SK-N-SH (cell line): ENCODE measurements at regions not wholly inside any gene's neighbourhood (a gene's known extent, or its start where the extent isn't known, plus 50 kb on each side); places are given as distances from the start of the nearest gene placed in this dataset.

Experiments used
- CTCF ChIP-seq: fragments of 200-600 bp; sonication (generic); IDR thresholded peaks from 2 replicates; pipeline ENCODE4 v1.6.1; 2017; ENCODE audit warnings: antibody characterized with exemption, mild to moderate bottlenecking, moderate library complexity
- EZH2phosphoT487 ChIP-seq: fragments of 200-600 bp; sonication (generic); IDR thresholded peaks from 2 replicates; pipeline ENCODE4 v1.6.1; 2017; ENCODE audit warnings: low read depth, mixed run types, mild to moderate bottlenecking, antibody characterized with exemption, moderate library complexity, borderline replicate concordance
- FOXJ3 ChIP-seq: sonication (generic); formaldehyde crosslinking; IDR thresholded peaks from 2 replicates; pipeline ENCODE4 v1.5.1; 2020; ENCODE audit warnings: mild to moderate bottlenecking, missing genetic modification reagents
- MXI1 ChIP-seq: IDR thresholded peaks from 2 replicates; pipeline ENCODE4 v1.6.1; 2012; ENCODE audit warnings: mild to moderate bottlenecking, low read depth, low read length, improper control_type of control experiment
- NFIC ChIP-seq: IDR thresholded peaks from 2 replicates; pipeline ENCODE4 v1.4.0; 2012; ENCODE audit warnings: borderline replicate concordance
- POLR2AphosphoS5 ChIP-seq: IDR thresholded peaks from 2 replicates; pipeline ENCODE4 v1.6.1; 2012; ENCODE audit warnings: low read depth, low read length
- RFX5 ChIP-seq: IDR thresholded peaks from 2 replicates; pipeline ENCODE4 v1.6.1; 2012; ENCODE audit warnings: mild to moderate bottlenecking, improper control_type of control experiment, low read length
- SIN3A ChIP-seq: IDR thresholded peaks from 2 replicates; pipeline ENCODE4 v1.6.1; 2012; ENCODE audit warnings: low read depth, mild to moderate bottlenecking, low read length, moderate library complexity, borderline replicate concordance
- SMC3 ChIP-seq: IDR thresholded peaks from 2 replicates; pipeline ENCODE4 v1.6.1; 2012; ENCODE audit warnings: low read depth, low read length, improper control_type of control experiment
- TAF1 ChIP-seq: IDR thresholded peaks from 2 replicates; pipeline ENCODE4 v1.6.1; 2012; ENCODE audit warnings: low read depth, mild to moderate bottlenecking, low read length, moderate library complexity, borderline replicate concordance
- TF ChIP-seq, protein P1 (sequence below): fragments of 150-350 bp; IDR thresholded peaks from 2 replicates; pipeline ENCODE4 v1.6.1; 2017; ENCODE audit warnings: antibody characterized with exemption, low read length, low read depth, borderline replicate concordance
- TF ChIP-seq, protein P2 (sequence below): IDR thresholded peaks from 2 replicates; pipeline ENCODE4 v1.6.1; 2012; ENCODE audit warnings: mild to moderate bottlenecking, low read depth, low read length, moderate library complexity
- TF ChIP-seq, protein P3 (sequence below): IDR thresholded peaks from 2 replicates; pipeline ENCODE4 v1.4.0; 2012; ENCODE audit warnings: low read depth, borderline replicate concordance

DNA sequence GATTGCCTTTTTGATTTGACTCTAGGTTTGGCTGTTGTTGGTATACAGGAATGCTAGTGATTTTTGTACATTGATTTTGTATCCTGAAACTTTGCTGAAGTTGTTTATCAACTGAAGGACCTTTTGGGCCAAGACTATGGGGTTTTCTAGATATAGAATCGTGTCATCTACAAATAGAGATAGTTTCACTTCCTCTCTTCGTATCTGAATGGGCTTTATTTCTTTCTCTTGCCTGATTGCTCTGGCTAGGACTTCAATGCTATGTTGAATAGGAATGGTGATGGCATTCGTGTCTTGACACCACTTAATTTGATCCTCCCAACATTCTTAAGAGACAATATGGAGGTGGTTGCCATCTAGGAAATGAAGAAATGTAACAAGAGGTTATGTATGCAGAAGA, 388.1 kb upstream of the API5 start:
- TF ChIP-seq, protein P1, sequence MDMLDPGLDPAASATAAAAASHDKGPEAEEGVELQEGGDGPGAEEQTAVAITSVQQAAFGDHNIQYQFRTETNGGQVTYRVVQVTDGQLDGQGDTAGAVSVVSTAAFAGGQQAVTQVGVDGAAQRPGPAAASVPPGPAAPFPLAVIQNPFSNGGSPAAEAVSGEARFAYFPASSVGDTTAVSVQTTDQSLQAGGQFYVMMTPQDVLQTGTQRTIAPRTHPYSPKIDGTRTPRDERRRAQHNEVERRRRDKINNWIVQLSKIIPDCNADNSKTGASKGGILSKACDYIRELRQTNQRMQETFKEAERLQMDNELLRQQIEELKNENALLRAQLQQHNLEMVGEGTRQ, result no peak
- TF ChIP-seq EZH2phosphoT487, result no peak
- TF ChIP-seq CTCF, result no peak
- TF ChIP-seq SIN3A, result no peak
- no peak for TF ChIP-seq POLR2AphosphoS5
- TF ChIP-seq RFX5, result no peak
- no peak for TF ChIP-seq FOXJ3 (CRISPR knock-in tag)
- TF ChIP-seq, protein P2, sequence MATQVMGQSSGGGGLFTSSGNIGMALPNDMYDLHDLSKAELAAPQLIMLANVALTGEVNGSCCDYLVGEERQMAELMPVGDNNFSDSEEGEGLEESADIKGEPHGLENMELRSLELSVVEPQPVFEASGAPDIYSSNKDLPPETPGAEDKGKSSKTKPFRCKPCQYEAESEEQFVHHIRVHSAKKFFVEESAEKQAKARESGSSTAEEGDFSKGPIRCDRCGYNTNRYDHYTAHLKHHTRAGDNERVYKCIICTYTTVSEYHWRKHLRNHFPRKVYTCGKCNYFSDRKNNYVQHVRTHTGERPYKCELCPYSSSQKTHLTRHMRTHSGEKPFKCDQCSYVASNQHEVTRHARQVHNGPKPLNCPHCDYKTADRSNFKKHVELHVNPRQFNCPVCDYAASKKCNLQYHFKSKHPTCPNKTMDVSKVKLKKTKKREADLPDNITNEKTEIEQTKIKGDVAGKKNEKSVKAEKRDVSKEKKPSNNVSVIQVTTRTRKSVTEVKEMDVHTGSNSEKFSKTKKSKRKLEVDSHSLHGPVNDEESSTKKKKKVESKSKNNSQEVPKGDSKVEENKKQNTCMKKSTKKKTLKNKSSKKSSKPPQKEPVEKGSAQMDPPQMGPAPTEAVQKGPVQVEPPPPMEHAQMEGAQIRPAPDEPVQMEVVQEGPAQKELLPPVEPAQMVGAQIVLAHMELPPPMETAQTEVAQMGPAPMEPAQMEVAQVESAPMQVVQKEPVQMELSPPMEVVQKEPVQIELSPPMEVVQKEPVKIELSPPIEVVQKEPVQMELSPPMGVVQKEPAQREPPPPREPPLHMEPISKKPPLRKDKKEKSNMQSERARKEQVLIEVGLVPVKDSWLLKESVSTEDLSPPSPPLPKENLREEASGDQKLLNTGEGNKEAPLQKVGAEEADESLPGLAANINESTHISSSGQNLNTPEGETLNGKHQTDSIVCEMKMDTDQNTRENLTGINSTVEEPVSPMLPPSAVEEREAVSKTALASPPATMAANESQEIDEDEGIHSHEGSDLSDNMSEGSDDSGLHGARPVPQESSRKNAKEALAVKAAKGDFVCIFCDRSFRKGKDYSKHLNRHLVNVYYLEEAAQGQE, result no peak
- no peak for TF ChIP-seq SMC3
- TF ChIP-seq, protein P3, sequence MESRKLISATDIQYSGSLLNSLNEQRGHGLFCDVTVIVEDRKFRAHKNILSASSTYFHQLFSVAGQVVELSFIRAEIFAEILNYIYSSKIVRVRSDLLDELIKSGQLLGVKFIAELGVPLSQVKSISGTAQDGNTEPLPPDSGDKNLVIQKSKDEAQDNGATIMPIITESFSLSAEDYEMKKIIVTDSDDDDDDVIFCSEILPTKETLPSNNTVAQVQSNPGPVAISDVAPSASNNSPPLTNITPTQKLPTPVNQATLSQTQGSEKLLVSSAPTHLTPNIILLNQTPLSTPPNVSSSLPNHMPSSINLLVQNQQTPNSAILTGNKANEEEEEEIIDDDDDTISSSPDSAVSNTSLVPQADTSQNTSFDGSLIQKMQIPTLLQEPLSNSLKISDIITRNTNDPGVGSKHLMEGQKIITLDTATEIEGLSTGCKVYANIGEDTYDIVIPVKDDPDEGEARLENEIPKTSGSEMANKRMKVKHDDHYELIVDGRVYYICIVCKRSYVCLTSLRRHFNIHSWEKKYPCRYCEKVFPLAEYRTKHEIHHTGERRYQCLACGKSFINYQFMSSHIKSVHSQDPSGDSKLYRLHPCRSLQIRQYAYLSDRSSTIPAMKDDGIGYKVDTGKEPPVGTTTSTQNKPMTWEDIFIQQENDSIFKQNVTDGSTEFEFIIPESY, result no peak
- no peak for TF ChIP-seq TAF1
- no peak for TF ChIP-seq MXI1
- TF ChIP-seq NFIC, result no peak
